Activated CD4-positive, alpha-beta T cell treated with anti-CD3 and anti-CD28 coated beads for 48 hours (primary cell): ENCODE measurements at regions not wholly inside any gene's neighbourhood (a gene's known extent, or its start where the extent isn't known, plus 50 kb on each side); places are given as distances from the start of the nearest gene placed in this dataset.
A peak's percentile ranks its signal among the peaks of the same experiment; 100 is the strongest.

ENCODE experiments used
- DNase-seq: peaks from one replicate; pipeline ENCODE4 v3.0.0-alpha.2; 2020

DNA sequence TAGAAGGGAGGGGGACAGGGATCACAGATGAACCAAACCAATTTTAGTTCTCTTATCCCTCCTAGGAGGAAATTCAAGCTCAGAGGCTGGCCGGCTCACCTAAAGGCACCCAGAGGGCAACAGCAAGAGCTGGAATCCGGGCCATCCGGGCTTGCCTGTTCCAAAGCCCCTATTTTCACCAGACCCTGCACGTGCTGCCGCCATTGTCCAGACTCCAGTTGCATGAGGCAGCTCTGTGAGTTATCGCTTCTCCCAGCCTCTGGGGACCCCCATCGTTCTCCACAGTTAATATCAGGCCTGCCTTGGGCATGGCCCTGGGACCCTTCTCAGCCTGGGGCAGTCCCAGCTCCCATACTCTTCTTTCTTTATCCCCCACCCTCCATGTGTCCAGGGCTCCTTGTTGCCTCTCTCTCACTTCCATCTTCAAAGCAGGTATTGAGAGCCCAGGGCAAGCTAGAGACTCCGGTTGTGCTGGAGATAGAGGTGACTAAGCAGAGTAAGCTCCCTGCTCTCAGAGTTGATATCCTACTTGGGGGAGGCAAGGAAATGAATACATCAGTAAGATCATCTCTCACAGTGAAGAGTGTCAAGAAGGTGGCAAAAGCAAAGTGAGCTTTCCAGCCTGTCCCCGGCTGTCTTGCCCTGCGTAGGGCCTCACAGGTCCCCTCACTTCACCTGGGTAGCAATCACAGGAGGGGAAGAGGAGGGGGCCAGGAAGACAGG lies 322.8 kb downstream of the UACA start:
- no peak for DNase-seq

DNA sequence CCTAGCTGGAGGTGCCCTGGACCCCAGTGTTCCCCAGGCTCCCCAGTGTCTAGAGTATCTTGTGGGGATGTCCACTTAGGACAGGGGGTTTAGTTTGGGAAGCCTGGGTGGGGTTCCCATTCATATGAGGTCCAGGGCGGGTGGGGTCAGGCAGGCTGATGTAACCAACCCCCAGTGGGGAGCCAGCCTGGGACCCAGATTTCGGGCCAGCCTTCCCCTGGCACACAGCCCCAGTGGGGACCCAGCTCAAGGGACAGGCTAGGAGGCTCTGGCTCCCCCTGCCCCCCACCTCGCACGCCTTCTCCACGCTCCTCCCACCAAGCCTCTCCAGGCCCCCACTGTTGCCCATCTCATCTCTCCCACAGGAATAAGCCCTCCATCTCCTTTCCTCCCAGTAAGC lies 323.5 kb downstream of the UACA start:
- DNase-seq = no peak

DNA sequence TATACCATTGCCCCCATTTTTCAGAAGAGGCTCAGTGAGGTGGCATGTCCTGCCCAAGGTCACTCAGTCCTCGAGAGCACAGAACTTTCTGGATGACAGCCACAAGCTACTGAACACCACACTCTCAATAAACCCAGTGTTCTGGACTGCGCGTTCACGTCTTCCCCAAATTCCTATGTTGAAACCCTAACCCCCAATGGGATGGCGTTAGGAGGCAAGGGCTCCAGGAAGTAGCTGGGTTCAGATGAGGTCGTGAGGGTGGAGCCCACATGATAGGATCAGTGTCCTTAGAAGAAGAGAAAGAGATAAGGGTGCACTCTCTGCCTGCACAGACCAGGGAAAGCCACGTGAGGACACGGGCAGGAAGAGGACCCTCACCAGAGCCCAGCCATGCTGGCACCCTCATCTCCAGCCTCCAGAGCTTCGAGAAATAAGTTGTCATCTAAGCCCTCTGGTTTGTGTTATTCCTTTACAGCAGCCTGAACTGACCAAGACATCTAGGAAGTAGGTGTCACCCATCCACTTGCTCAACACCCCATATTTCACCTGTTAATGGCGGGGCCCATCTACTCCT lies 324.0 kb downstream of the UACA start:
- DNase-seq = no peak

DNA sequence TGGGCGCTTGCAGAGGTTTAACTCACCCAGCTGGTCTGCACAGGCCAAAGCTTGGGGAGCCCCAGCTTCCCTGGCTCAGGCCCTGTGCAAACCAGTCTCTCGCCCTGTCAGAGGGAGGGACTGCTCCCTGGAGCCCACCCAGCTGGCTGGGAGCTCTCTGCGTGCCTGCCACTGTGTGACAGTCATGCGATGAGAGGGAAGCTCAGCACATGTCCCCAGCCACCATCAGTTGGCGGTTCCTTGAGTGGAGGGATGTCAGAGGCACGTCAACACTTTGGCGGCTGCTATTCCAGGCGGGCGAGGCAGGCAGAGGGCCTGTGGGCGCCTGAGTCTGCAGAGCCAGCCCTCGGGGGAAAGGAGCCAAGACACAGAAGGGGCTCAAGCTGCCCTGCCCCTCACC lies 324.6 kb downstream of the UACA start:
- no peak for DNase-seq

DNA sequence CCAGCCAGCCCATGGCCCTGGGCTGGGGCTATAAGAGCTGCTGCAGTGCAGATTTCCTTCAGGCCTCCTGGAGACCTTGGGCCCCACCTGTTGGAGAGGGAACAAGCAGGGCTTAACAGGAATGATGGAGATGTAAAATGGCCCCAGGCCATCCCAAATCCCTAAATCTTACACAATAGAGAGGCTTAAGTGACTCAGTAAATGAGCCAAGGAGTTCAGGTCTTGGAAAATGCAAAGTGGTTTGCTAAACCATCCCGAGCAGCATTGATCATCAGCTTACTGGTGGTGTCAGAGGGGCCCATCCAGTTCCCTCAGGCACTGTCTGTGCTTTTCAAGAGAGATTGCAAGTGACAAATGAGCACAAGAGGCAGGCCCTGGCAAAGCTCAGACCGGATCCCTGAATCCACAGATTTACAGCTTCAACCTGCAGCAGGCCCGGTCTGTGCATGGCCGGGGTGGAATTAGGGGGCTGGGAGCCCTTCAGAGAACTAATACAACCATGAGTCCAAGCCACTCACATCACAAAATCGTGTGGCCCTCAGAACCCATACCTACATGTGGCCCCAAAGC lies 325.4 kb downstream of the UACA start:
- DNase-seq = no peak

DNA sequence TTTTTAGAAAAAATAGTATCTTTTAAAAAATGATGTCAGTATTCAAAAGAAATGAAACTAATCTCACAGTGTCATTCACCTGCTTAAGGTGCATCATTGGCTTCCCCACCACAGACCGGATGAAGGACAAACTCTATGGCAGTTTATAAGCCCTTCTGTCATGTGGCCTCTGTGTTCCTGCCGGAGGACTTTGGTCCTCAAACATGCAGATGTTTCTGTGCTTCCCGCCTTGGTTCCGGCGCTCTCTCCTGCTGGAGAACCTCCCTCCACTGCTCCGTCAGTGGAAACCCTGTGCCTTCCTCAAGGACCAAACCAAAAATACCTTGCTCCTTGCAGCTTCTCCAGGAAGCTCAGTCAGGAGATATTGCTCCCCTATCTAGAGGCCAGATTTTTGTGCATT lies 326.3 kb downstream of the UACA start:
- no peak for DNase-seq

DNA sequence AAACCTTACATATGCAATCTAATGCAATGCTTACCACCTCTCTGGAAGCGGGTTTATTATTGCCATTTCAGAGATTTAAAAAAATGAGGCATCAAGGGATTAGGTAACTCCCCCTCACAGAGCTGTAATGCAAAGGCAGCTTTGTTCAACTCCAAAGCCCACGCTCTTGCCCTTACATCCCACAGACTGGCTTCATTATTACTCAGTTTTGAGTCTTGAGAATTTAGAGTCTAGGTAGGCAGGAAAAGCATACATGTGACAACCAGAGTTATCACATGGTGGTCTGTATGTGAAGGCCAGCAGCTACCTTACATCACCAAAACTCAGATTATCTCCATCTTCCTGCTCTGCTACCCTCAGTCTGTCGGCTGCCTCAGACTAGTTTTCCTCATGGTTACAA lies 326.9 kb downstream of the UACA start:
- no peak for DNase-seq

DNA sequence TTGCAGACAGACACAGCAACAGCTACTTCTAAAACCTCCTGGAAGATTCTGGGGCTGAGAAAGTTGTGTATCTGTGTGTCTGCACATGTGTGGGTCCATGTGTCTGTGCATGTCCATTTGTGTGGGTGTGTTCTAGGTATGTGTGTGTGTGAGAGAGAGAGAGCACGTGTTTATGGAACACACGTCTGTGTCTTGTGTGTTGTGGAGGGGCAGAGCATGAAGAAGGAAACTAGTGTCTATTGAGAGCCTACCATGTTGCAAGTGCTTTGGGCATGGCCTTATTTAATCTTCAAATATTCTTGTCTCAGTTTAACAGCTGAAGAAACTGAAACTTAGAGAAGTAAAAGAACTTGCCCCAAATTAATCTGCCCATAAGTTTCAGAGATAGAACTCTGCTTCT lies 327.5 kb downstream of the UACA start:
- DNase-seq = no peak

DNA sequence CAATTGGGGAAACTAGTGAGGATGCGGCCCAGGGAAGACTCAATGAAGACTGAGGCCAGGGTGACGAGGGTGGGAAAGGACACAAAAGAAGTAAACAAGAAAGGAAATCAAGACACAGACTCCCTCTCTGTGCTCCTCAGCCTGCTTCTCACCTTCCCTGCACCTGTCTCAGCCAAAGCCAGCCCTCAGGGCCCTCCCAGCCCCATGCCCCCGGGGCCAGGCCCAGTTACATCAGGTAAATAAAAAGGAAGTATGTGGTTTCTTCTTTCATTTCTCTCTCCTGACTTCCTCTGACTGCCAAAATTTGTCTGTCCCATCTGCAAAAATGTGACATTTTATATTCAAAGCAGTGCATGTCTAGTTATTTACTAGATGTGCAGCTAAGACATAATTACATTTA lies 328.0 kb downstream of the UACA start:
- no peak for DNase-seq

DNA sequence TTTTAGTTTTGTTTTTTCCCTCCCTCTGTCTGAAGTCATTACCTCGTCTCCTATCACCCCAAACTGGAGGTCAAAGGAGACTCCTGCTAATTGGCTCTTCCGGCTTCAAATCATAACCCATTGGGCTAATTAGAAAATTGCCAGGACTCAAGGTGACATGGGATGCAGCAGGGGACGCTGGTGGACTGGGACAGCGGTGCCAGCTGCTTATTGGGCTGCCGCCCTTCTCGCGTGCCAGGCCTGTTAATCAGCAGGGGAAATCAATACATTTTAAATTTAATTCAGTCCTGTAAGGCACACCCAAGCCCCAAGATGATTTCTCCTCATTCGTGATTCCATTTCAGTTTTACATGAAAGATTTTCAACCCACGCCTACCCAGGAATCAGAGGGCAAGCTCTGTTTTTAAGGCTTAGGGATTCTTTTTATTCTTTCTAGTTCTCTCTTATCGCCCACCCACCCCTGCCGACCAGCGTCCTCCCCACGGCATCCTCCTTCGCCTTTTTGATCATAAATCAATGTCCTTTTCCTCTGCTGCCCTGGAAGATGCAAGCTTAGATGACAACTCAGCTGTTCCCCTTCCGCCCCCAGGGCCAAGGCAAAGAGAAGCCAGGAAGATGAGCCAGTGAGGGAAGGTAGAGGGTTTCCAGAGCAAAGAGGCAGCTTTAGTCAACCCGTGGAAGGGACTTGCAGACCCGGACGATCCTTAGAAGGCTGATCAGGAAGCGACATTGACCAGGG lies 329.6 kb downstream of the UACA start:
- no peak for DNase-seq

DNA sequence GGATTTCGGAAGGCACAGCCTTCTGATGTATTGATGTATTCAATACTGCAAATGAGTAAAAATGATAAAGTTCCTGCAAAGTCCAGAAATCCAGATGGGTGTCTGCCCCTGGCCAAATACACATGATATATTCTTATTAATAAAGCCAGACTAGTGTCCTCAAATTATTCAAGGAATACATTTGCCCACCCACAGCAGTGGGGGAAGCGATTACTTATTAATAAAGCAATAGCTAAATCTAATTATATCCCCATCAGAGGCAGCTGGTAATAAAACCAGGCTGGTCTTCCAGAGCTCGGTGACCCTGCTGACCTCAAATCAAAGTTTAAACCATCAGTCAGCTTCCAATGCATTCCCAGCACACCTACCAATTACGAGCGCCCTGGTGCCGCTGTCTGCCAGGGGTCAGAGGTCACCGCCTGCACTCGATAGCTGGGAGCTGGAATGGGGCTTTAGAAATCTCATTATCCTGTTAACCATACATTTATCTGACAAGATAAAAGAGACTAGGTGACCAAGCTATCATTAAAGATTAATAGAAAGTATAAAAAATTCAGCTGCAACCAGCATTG lies 330.3 kb downstream of the UACA start:
- DNase-seq = no peak

DNA sequence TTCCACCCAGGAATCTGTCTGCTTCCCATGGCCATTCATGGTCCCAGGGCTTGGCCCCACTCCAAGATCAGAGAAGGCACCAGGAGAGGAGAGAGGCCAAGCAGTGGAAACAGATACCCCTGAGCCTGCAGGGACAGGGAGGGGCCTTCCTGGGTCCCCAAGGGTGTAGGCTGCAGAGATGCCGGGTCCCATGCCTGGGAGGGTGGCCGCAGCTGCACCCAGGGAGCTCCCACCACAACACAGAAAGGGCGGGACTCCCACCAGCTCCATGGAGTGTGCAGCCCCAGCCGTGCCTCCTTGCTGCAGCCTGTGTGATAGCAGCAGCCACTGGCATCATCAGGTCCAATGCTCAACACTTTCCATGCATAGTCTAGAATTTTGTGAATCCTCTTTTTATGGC lies 331.5 kb downstream of the UACA start:
- DNase-seq = no peak

DNA sequence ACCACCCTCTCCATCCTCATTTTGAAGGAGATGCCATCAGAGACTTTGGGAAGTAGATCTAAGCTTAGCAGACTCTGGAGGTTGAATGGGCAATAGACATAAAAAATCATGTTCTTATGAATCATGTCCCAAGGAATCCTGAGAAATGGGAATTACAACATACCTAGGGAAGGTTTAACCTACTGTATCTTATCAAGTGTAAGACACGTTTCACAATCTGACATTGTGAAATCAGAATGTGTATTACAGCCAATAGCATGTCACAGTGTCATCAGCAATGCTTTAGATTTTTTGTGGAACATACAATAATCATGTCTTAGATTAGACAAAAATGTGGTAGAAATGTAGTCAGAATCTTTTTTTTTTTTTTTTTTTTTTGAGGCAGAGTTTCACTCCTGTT lies 332.4 kb upstream of the TLE3 start:
- DNase-seq = no peak

DNA sequence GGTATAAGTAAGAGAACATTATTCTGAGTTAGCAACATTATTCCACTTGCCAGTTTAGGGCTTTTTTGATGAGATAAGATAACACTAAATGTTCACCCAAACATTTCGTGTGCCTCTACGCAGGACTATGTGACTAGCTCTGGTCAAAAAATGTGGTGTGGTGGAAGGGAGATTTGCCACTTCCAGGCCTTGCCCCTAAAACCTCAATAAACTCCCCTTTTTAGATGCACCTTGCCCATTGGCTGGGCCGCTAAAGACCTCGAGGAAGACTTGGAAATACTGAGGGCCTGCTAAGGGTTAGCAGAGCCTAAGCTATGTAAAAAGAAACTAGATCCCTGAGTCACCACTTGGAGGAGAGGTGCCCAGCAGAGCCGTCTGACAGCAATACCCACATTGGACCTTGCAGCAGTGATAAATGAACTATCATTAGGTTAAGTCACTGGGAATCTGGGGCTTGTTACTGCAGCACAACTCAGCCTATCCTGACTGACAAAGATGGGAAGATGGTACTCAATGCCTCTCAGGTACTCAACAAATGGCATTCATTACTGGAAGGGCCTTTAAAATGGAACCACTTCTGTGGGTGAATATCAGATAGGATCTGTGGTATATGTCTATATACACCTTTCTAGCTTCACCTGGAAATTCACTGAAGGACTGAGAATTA lies 331.5 kb upstream of the TLE3 start:
- DNase-seq = no peak

DNA sequence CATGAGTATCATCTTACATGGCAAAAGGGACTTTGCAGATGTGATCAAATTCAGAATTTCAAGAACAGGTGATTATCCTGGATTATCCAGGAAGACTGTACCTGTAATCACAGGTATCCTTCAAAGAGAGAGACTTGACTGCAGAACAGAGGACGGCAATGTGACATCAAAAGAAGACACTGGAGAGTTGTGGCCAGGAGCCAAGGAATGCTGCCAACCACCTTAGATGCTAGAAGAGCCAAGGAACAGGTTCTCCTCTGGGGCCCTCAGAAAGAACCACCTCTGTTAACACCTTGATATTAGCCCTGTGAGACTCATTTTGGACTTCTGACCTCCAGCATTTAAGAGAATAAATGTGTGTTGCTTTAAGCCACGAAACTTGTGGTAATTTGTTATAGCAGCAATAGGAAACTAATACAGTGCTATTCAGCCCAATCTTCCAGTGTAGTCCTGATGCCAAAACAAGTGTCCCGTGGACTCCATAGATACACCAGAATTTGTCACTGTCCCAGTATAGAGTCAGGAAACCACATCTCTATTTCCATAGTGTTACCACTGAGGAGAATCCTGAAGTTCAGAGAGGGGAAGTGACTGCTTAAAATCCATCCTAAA lies 330.6 kb upstream of the TLE3 start:
- DNase-seq = no peak

DNA sequence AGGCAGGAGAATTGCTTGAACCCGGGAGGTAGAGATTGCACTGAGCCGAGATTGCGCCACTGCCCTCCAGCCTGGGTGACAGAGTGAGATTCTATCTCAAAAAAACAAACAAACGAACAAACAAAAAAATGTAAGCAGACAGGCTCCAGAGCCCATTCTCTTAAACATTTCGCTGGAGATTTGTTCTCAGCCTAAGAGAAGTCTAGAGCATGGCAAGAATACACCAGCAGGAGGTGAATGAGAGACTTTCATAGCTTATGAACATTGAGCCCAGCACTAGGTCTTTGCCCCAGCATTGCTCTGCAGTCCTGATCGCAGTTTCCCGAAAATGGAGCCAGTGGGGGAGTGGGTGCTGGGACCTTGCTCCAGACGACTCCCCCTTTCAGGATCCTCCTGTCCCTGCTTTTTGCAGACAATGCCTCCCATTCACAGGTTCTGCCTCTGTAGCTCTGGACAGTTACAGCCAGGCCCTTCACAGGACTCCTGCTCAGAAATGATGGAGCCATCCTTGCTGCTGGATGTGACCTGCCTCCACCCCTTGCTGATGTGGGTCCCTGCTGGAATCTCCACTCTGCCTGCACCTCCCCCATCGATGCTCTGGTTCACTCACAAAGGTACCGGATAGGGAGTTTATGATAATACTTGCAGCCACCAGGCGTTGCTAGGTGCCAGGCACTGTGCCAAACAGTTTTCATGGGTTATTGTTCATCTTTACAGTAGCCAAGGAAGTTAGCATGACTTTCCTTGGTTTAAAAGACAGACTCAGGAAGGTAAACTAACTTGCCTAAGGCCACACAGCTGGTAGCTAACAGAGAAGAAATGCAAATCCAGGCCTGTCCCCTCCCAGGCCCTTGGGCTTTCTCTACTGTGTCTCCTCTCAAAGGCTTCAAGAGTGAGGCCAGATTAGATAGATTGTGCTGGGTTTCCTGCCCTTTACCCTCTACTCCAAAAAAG lies 329.7 kb upstream of the TLE3 start:
- DNase-seq = no peak

DNA sequence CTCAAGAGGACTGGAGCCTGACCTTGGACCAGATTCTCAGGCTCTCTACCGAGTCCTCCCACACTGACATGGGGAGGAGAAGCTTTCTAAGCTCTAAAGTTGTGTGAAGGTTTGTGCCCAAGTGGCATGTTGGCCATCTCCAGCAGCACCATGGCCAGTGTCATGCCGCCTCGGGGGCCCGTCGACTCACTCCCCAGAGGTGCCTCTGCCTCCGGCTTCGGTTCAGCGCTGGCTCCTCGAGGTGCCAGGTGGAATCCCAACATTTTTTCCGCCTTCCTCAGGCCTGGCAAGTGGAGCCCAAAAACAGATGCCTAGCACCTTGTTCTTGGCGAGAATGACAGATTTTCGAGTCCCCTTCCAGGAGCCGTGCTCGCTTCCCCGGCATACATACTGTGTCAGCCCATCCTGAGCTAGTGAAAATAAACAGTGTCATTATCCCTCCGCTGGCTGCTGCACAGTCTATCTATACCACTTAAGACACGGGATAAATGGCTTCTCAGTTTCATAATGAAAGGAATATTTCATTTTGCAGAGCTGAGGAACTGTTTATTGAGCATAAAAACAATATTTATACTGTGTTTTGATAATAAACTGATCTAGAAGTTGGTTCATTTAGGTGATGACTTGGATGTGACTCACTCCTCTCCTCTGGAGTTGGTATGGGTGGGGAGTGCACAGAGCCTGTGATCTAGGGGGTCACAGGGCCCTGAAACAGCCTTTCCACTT lies 328.5 kb upstream of the TLE3 start:
- no peak for DNase-seq

DNA sequence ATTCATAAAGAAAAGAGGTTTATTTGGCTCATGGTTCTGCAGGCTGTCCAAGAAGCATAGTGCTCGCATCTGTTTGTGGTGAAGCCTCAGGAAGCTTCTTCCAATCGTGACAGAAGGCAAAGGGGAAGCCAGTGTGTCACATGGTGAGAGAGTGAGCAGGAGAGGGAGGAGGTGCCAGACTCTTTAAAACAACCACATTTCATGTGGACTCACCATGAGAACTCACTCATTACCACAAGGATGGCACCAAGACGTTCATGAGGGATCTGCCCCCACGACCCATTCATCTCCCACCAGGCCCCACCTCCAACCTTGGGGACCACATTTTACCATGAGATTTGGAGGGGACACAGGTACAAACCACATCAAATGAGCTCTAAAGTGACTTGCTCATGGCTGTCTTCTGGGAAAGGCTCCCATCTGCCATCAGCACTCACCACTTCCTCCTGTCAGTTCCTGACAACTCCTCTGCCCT lies 327.3 kb upstream of the TLE3 start:
- DNase-seq = peak; percentile 45

DNA sequence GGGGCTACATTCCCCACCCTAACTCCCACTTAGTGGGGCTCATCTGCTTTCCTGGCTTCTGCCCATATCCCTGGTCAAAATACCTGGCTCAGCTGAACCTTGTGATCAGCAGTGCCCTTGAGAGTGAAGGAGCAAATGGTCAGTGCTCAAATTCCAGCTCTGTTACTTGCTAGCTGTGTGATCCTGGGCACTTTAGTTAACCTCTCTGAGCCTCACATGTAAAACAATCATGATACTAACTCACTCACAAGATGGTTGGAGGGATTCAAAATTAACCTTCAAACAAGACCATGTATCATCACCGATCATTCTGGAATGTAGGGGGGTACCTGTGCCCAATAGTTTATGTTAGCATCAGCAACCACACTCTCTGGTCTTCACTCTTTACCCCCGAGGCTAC lies 325.6 kb upstream of the TLE3 start:
- DNase-seq = no peak

DNA sequence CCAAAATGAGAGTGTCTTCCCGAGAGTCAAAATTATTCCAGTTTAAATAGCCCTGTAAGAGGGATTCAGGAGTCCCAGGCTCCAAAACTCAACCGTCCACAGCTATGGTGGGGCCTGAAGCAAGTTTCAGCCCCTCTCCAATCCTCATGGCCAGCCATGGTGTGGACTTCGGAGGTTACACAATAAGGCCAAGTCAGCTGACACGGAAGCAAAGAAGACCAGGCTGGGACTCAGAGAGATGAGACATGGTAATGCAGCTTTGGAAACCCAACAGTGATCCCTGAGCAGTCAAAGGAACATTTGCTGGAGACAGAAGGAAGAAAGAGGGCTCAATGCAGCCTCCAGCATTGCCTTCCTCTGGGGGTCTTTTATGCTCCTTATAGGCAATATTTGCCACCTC lies 324.6 kb upstream of the TLE3 start:
- no peak for DNase-seq
